ENCODE measurements at regions not wholly inside any gene's neighbourhood (a gene's known extent, or its start where the extent isn't known, plus 50 kb on each side); places are given as distances from the start of the nearest gene placed in this dataset.
"Not testable (repeated sequence)": the region's sequence is repeated elsewhere in the genome, so short reads cannot be mapped to it uniquely, and the experiment has no call there.

- DNase-seq (ENCODE audit: low read depth in 2 of 3, low spot score in 2 of 3), result no peak
Measured at GRCh38 chr16:54739381-54739780, 191.3 kb upstream of the IRX5 start.

DNA sequence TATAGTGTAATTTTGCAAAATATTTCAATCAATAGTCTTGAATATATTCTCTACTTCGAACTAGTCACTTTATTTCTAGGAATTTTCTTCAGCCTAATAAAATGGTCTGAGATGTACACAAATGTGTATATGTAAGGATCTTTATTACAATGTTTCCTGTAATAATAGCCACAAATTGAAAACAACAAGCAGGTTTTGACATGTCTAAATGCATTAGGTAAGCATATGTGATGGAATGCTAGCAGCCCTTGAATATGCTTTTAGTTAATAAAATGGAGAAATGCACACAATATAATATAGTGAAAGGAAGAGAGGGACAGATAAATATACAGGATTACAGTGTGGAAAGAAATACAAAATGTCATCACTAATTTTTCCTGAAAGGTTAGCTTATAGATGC is 196.5 kb upstream of the IRX5 start:
- DNase-seq (ENCODE audit: low read depth in 2 of 3, low spot score in 2 of 3), result no peak

DNA sequence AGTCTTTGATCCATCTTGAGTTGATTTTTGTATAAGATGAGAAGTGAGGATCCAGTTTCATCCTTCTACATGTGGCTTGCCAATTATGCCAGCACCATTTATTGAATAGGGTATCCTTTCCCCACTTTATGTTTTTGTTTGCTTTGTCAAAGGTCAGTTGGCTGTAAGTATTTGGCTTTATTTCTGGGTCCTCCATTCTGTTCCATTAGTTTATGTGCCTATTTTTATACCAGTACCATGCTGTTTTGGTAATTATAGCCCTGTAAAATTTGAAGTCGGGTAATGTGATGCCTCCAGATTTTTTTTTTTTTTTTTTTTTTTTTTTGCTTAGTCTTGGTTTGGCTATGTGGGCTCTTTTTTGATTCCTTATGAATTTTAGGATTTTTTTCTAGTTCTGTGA is 203.0 kb upstream of the IRX5 start:
- DNase-seq (ENCODE audit: low read depth in 2 of 3, low spot score in 2 of 3), result not testable (repeated sequence)

- DNase-seq (ENCODE audit: low read depth in 2 of 3, low spot score in 2 of 3), result no peak
Measured at GRCh38 chr16:54724346-54724925, 206.2 kb upstream of the IRX5 start.

DNA sequence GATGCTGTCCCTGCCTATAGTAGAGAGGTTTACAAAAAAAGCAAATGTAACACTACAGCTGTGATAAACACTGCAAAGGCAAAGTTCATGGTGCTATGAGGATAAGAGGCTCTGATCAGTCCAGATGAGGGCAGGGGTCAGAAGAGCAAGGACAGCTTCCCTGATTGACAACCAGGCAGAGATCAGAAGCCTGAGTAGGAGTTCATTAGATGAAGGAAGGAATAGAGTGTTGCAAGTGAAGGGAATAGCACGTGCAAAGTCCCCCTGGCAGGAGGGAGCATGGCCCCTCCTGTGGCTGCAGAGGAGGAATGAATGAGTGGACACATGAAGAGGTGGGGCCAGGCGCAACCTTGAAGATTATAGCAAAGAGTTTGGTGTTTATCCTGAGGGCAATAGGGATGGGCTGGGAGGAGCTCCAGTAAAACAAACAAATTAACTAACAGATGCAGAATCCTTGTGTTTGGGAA is 208.4 kb upstream of the IRX5 start:
- DNase-seq (ENCODE audit: low read depth in 2 of 3, low spot score in 2 of 3), result no peak

- no peak for DNase-seq (ENCODE audit: low read depth in 2 of 3, low spot score in 2 of 3)
Measured at GRCh38 chr16:54720259-54720658, 210.4 kb upstream of the IRX5 start.

GRCh38 chr16:54719624-54720023 is 211.0 kb upstream of the IRX5 start:
- DNase-seq (ENCODE audit: low read depth in 2 of 3, low spot score in 2 of 3), result no peak

DNA sequence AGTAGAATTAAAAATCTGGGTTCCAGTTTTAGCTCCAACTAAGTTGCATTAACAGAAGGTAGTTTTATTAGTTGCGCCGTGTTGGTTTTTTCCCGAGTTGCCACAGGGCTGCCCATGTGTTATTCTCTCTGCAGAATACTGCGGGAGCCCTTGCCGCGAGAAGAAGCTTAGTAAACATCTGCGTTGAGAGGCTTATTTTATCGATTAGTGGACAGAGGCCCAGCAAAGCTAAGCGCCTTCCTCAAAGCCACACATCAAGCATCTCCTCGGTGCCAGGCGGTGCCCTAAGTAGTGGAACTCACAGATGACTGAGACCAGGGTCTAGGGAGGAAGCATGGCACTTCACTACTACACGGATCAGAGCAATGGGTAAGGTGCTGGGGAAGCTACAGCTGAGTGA is 212.3 kb upstream of the IRX5 start:
- no peak for DNase-seq (ENCODE audit: low read depth in 2 of 3, low spot score in 2 of 3)

DNA sequence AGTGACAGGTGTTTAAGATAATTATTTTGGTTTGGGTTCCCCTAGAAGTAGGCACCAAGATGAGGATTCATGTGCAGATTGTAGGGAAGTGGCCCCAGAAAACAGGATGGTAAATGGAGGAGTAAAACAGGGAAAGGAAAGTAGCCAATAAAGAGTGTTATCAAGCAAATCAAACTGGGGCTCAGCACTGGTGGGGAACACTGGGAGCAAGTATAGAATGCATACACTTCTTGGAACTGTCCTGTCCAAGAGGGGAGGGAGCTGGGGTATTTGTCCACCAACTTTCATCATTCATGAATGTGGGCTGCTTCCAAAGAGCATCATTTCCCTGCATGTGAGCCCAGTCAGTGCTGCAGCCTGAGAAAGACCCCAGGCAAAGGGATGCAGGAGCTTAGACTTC is 215.7 kb upstream of the IRX5 start:
- no peak for DNase-seq (ENCODE audit: low read depth in 2 of 3, low spot score in 2 of 3)

- no peak for DNase-seq (ENCODE audit: low read depth in 2 of 3, low spot score in 2 of 3)
Measured at GRCh38 chr16:54712866-54713265, 217.8 kb upstream of the IRX5 start.

- no peak for DNase-seq (ENCODE audit: low read depth in 2 of 3, low spot score in 2 of 3)
Measured at GRCh38 chr16:54707813-54708212, 222.9 kb upstream of the IRX5 start.

- DNase-seq (ENCODE audit: low read depth in 2 of 3, low spot score in 2 of 3), result no peak
Measured at GRCh38 chr16:54706406-54706805, 224.3 kb upstream of the IRX5 start.

DNA sequence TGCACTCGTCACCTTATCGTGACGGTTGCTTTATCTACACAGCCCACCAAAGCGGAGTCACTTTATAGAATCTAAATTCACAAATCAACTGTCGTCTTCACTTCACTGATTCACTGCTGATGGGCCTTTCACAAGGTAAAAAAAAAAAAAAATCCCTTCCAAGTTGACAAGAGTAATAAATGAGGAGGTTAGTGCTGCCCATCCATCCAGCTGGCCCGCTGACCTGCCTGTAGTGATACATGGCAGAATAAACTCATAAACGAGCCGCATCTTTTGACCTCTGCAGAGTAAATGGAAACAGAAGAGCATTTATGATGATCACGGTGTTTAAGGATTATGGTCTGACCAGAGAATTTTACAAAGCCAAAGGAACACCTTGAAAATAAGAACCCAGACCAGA is 227.3 kb upstream of the IRX5 start:
- DNase-seq (ENCODE audit: low read depth in 2 of 3, low spot score in 2 of 3), result no peak

DNA sequence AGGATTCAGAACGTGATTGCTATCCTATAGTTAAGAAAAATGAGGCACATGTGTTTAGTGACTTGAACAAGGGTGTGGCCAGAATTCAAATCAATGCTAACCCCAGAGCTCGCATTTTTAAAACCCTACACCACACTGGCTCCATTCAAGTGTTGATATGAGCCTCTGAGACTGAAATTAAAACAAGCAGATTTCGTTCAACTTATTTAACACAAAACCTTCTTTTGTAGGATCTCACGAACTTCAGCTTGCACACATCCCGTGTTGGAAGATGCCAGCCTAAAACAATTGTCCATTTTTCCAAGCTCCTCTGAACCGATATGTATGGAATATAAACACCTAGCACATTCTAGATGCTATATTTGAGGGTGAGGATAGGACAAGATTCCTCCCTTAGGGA is 231.0 kb upstream of the IRX5 start:
- no peak for DNase-seq (ENCODE audit: low read depth in 2 of 3, low spot score in 2 of 3)

DNA sequence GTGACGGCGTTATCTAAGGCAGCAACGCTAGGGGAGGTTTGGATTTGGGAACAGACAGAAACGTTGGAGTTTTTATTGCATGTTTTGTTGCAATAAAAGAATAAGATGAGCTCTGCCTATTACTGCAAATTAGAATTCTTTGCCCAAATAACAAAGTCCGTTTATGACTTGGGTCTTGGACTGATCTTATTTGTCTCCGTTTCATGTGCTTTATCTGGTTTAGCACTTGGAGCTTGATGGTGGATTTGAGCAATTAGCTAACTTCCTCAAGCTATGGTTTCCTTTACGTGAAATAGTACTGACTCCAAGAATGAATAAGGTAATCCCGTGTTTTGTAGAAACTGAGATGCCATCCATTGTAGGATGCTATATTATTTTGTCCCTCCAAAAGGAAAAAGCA is 233.0 kb upstream of the IRX5 start:
- DNase-seq (ENCODE audit: low read depth in 2 of 3, low spot score in 2 of 3), result no peak

GRCh38 chr16:54696970-54697369 is 233.7 kb upstream of the IRX5 start:
- DNase-seq (ENCODE audit: low read depth in 2 of 3, low spot score in 2 of 3), result no peak

GRCh38 chr16:54696522-54696921 is 234.1 kb upstream of the IRX5 start:
- no peak for DNase-seq (ENCODE audit: low read depth in 2 of 3, low spot score in 2 of 3)

- no peak for DNase-seq (ENCODE audit: low read depth in 2 of 3, low spot score in 2 of 3)
Measured at GRCh38 chr16:54694651-54695050, 236.0 kb upstream of the IRX5 start.

DNA sequence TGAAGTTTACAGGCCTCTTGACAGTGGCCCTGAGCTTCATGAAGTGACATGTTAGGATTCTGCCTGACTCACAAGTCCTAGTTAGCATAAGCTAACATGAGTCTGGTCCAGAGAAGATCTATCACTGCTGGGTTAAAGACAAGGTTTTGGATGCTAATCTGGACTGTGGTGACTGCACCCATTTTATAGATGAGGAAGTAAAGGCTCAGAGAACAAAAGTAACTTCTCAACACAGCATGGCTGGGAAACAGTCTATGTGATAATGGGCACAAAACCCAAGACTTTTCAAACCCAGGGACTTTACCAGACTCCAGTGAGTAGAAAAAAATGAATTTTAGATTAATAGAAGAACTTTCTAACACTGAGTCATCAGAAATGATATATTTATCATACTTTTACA is 236.8 kb upstream of the IRX5 start:
- DNase-seq (ENCODE audit: low read depth in 2 of 3, low spot score in 2 of 3), result no peak

DNA sequence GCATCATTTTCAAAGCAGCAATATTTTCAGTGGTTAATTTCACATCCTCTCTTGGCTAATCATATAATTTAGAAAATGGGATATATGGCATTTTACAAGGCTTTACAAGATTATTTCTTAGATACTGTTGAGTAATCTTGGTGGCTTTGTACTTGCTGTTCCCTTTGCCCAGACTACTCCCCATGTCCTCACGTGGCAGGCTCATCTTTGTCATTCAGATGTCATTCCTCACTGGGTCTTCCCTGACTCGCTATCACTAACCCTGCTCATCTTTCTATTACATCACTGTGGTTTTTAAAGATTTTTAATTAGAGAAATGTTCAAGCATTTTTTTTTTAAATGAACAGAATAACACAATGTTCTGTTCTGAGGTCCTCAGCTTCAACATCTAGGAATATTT is 240.0 kb upstream of the IRX5 start:
- no peak for DNase-seq (ENCODE audit: low read depth in 2 of 3, low spot score in 2 of 3)

- DNase-seq (ENCODE audit: low read depth in 2 of 3, low spot score in 2 of 3), result no peak
Measured at GRCh38 chr16:54690306-54690705, 240.4 kb upstream of the IRX5 start.

DNA sequence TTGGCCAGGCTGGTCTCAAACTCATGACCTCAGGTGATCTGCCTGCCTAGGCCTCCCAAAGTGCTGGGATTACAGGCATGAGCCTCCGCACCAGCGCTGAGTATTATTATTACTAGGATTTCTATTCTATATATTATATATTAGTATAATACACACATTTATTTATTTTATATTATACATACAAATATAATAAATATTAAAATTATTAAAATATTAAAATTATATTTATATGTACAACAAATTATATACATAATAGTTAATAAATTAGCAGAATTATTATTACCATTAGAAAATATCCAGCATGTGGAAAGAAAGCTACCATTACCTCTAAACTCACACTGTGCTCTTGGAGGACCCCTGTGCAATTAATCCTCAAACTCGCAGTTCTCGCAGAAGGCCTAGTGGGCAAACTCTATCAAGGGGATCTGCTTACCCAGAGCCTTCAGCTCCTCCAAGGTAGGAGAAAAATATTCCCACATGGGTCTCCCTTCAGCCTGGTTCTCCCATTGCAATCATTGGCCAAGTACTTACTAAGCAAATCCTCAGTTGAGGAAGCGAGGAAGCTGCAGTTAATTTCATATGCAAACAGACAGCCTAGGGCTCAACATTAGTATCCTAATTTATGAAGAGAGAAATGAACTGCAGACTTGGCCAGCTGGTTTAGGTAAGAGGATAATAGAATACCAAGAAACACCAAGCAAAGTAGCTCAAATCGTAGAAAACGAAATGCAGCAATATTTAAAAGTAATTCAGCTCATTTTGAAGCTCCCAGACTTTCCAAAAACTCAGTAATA is 241.4 kb upstream of the IRX5 start:
- DNase-seq (ENCODE audit: low read depth in 2 of 3, low spot score in 2 of 3), result no peak

GRCh38 chr16:54688339-54688738 is 242.3 kb upstream of the IRX5 start:
- no peak for DNase-seq (ENCODE audit: low read depth in 2 of 3, low spot score in 2 of 3)
